ENCODE measurements at regions not wholly inside any gene's neighbourhood (a gene's known extent, or its start where the extent isn't known, plus 50 kb on each side); places are given as distances from the start of the nearest gene placed in this dataset.

DNA sequence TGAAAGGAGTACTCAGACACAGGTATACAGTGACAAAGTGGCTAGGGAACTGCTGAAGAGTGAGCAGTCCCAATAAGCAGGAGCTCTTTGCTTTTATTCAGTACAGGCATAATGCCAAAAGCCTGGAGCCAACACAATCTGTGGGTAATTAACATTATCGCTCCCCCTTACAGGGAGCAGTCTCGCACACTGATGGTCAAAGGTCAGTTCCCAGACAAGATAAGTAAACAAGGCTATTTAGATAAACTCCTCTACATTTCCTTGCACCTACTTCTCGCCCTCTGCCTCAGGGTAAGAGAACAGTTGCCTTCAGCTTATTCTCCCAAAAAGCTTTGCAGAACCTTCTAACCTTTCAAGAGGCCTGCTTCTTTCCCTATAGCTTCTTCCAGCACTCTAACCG is 73.9 kb upstream of the TAF9B start:
- TF ChIP-seq TEAD4 (IDR thresholded peaks at IDR 0.05) = no peak
- TF ChIP-seq, protein P1, sequence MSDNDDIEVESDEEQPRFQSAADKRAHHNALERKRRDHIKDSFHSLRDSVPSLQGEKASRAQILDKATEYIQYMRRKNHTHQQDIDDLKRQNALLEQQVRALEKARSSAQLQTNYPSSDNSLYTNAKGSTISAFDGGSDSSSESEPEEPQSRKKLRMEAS (IDR thresholded peaks at IDR 0.05) = no peak
- no peak for TF ChIP-seq EP300 (IDR thresholded peaks at IDR 0.05; ENCODE audit: borderline replicate concordance)
- TF ChIP-seq, protein P2, sequence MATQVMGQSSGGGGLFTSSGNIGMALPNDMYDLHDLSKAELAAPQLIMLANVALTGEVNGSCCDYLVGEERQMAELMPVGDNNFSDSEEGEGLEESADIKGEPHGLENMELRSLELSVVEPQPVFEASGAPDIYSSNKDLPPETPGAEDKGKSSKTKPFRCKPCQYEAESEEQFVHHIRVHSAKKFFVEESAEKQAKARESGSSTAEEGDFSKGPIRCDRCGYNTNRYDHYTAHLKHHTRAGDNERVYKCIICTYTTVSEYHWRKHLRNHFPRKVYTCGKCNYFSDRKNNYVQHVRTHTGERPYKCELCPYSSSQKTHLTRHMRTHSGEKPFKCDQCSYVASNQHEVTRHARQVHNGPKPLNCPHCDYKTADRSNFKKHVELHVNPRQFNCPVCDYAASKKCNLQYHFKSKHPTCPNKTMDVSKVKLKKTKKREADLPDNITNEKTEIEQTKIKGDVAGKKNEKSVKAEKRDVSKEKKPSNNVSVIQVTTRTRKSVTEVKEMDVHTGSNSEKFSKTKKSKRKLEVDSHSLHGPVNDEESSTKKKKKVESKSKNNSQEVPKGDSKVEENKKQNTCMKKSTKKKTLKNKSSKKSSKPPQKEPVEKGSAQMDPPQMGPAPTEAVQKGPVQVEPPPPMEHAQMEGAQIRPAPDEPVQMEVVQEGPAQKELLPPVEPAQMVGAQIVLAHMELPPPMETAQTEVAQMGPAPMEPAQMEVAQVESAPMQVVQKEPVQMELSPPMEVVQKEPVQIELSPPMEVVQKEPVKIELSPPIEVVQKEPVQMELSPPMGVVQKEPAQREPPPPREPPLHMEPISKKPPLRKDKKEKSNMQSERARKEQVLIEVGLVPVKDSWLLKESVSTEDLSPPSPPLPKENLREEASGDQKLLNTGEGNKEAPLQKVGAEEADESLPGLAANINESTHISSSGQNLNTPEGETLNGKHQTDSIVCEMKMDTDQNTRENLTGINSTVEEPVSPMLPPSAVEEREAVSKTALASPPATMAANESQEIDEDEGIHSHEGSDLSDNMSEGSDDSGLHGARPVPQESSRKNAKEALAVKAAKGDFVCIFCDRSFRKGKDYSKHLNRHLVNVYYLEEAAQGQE (IDR thresholded peaks at IDR 0.05; ENCODE audit: low read depth) = no peak

DNA sequence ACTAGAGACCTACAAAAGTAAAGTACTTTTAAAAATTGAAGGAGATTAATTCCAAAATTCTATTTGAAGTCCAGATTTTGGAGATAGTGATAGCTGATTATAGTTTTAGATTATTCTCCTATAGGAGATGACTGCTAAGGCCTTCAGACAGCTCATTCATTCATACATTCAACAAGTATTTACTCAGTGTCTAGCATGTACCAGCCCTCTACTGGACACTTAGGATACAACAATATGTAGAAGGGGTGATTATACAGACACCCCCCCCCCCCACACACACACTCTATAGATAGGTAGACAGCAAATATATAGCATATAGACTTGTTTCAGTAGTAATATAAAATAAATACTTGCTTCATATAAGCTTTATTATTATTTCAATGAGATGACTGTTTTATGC is 60.4 kb upstream of the TAF9B start:
- TF ChIP-seq EGR1 (IDR thresholded peaks at IDR 0.05) = no peak
- 0 out of 2 replicates have a peak, but pooled peaks have one; percentile 5 for TF ChIP-seq RAD21 (IDR thresholded peaks at IDR 0.05; ENCODE audit: low read depth)
- TF ChIP-seq YY1 (IDR thresholded peaks at IDR 0.05; ENCODE audit: low read depth) = no peak
- no peak for TF ChIP-seq CREB1 (IDR thresholded peaks at IDR 0.05; ENCODE audit: low read depth)
- no peak for TF ChIP-seq ZBTB7A (IDR thresholded peaks at IDR 0.05; ENCODE audit: low read depth)
- TF ChIP-seq FOXM1 (IDR thresholded peaks at IDR 0.05; ENCODE audit: borderline replicate concordance, low read depth) = no peak
- TF ChIP-seq CEBPB (IDR thresholded peaks at IDR 0.05) = no peak
- TF ChIP-seq NFIC (IDR thresholded peaks at IDR 0.05) = no peak
- TF ChIP-seq, protein P3, sequence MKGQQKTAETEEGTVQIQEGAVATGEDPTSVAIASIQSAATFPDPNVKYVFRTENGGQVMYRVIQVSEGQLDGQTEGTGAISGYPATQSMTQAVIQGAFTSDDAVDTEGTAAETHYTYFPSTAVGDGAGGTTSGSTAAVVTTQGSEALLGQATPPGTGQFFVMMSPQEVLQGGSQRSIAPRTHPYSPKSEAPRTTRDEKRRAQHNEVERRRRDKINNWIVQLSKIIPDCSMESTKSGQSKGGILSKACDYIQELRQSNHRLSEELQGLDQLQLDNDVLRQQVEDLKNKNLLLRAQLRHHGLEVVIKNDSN (IDR thresholded peaks at IDR 0.05) = no peak
